ENCODE measurements at regions not wholly inside any gene's neighbourhood (a gene's known extent, or its start where the extent isn't known, plus 50 kb on each side); places are given as distances from the start of the nearest gene placed in this dataset.

DNA sequence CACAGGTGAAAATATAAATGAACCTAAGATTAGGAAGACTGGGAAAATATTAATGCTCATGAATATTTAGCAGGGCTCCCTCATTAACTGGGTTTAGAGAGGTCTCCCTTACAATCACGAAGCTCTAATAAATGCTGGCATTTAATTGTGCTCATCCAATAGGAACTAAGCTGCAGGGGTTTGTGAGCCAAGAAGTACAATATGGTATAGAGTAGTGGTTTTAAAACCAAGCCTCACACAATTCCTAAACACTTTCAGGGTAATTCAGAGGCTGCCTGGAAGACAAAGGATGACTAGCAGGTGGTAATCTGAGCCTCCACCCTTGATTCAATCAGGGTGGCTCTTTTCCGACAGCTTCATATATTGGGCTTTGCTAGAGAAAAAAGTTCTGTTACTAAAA is 103.3 kb downstream of the GPAM start:
- FAIRE-seq (no peak), DNase-seq (ENCODE audit: insufficient read length, low spot score) (no peak)

DNA sequence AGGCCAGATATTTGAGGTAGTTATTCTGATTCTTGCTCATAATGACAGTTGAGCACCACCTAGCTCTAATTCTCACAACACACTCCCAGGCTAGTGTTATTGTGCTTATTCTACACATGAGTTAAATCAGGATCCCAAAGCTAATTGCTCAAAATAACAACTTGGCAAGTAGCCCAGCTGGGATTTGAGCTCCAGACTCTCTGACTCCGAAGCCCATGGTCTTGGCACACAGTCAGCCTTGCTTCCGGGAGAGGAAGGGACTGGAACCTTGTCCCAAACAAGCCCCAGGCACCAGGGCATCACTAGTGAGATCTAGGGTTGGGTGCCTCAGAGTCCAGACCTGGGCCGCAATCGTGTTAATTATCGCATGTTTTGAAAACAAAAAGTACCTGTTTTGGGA is 101.4 kb downstream of the GPAM start:
- FAIRE-seq: no peak
- DNase-seq (ENCODE audit: insufficient read length, low spot score): no peak

DNA sequence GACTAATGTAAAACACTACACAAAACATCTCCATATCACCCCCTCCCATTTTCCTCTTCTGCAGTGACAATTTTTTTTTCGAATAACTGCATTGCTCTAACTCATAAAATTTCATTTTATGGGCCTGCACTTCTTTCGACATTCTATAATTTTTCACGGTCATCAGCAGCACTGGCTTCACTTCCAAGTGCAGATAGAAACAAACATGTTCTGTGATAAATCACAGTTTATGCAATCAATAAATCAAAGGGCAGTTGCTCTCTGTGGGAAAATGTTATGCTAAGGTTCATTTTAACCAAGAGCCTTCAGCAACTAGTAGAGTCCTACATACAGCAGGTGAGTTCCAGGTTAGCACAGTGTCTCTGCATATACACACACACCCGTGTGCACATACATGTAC is 100.1 kb downstream of the GPAM start:
- FAIRE-seq (no peak), DNase-seq (ENCODE audit: insufficient read length, low spot score) (no peak)

DNA sequence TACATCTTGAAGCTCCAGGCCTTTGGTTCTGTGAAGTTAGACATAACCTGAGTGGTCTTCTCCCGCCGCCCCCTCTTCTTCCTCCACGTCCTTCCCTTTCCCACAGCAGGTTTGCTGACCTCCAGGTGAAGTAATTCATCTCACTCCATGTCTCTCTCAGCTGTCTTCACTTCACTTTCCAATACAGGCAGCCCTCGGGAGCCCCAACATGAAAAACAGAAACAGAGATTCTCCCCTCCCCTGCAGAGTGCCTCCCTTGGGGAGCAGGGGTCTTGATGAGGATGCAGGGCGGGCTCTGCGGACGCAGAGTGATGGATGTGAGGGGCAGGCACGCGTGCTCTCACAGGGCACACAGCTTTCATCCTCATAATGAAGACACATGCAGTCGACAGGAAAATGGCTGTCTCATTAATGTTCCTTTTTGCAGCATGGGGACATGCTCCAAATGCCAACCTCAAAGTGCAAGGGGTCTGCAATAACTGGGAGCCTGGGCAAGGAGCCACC is 95.6 kb downstream of the GPAM start:
- FAIRE-seq: no peak
- no peak for DNase-seq (ENCODE audit: insufficient read length, low spot score)

DNA sequence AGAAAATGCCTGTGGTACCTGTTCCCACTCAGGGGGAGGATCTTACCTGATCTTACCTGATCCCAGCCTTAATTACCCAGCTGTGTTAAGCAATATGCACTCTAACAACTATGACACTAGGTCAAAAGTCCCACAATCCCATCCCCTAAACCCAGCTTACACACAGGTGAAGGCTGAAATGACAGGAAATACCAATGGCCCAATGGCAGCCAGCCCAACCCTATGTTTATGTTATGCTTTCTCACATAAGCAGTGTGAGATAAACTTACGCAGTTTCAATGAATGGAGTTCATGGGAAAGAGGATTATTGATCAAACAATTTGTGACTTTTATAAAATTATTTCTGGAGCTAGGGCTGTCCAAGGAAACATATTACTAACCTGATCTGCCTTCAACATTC is 91.9 kb downstream of the GPAM start:
- FAIRE-seq (no peak), DNase-seq (ENCODE audit: insufficient read length, low spot score) (no peak)

DNA sequence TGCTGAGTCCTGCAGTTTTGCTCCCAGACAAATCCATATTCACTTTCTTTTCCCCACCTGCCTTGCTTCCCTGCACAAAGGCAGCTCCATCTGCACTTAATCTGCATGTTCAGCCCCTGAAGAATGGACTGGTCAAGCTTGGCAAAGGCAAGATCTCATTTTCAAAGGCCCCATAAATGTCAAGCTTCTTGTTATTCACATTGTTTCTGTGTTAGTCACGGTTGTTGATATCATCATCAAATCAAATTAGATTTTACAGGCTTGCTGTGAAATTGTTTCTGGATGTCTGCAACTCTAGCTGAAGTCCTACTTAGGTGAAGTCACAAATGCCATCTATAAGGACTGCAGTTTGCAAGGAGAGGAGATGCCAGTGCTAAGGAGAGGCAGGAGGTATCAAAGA is 91.0 kb downstream of the GPAM start:
- no peak for FAIRE-seq
- DNase-seq (ENCODE audit: insufficient read length, low spot score): no peak

DNA sequence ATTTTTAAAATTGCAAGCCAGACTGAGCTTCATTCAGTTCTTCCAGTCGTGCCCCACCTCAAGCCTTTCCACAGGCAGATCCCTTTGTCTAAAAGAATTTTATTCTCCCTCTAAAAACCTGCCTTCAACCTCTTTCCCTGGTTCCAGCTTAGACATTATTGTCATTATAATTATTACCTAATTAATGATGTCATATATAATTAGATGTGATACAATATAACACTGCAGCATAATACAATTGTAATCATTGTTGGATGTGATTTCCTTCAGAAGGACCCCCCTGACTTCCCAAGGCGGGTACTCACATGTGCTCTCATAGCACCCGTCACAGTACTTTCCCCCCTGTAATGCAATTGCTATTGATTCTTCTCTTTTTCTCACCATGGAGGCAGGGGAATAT is 88.6 kb downstream of the GPAM start:
- no peak for FAIRE-seq
- DNase-seq (ENCODE audit: insufficient read length, low spot score): no peak

DNA sequence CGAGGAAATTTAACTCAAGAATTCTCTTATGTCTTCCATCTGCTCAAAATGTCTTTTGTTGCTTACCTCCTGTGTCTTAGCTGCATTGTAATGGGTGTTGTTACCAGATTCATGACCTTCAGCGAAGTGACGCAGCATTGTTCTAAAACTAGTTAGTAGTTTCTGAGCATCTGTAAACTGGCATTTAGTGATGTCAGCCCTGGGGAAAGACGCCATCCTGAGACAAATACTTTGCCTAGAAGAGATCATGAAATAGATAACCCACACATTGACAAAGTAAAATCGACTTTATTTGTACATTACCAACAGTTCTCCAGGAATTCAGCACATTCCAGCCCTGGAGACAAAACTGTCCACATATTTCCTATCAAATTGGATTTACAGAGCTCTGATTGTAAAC is 87.8 kb downstream of the GPAM start:
- FAIRE-seq: no peak
- DNase-seq (ENCODE audit: insufficient read length, low spot score): no peak

DNA sequence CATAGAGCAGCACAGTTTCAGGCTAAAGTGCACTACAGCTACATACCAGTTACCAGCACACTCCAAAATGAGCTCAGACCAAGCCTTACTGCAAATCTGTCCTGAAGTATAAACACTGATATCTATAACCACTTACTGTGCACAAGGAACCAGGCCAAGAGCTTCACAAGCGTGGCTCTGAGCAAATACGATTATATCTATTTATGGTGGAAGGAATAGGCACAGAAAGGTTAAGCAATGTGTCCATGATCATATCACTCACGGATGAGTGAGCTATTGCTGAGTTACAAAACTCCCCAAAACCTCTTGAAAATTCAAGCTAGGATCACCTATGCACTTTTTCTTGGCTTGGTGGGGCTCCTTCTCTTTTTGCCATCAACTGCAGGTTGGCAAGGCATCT is 84.9 kb downstream of the GPAM start:
- FAIRE-seq (no peak), DNase-seq (ENCODE audit: insufficient read length, low spot score) (no peak)

Measured in GM19239 (cell line).